ENCODE measurements at regions not wholly inside any gene's neighbourhood (a gene's known extent, or its start where the extent isn't known, plus 50 kb on each side); places are given as distances from the start of the nearest gene placed in this dataset.

GRCh38 chr20:23283096-23283850 is 67.3 kb upstream of the NXT1 start:
- TF ChIP-seq, protein P1, sequence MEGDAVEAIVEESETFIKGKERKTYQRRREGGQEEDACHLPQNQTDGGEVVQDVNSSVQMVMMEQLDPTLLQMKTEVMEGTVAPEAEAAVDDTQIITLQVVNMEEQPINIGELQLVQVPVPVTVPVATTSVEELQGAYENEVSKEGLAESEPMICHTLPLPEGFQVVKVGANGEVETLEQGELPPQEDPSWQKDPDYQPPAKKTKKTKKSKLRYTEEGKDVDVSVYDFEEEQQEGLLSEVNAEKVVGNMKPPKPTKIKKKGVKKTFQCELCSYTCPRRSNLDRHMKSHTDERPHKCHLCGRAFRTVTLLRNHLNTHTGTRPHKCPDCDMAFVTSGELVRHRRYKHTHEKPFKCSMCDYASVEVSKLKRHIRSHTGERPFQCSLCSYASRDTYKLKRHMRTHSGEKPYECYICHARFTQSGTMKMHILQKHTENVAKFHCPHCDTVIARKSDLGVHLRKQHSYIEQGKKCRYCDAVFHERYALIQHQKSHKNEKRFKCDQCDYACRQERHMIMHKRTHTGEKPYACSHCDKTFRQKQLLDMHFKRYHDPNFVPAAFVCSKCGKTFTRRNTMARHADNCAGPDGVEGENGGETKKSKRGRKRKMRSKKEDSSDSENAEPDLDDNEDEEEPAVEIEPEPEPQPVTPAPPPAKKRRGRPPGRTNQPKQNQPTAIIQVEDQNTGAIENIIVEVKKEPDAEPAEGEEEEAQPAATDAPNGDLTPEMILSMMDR (IDR thresholded peaks at IDR 0.05): no peak
- no peak for TF ChIP-seq POLR2A (IDR thresholded peaks at IDR 0.05)
